HUES6 (cell line): ENCODE measurements at regions not wholly inside any gene's neighbourhood (a gene's known extent, or its start where the extent isn't known, plus 50 kb on each side); places are given as distances from the start of the nearest gene placed in this dataset.
A peak's percentile ranks its signal among the peaks of the same experiment; 100 is the strongest.

Source experiments
- H3K27ac ChIP-seq: 2 replicates; pipeline ENCODE4 v1.7.0; 2013; ENCODE audit warnings: low read depth, mild to moderate bottlenecking, low read length, inconsistent platforms
- H3K27me3 ChIP-seq: 2 replicates; pipeline ENCODE4 v1.6.1; 2013; ENCODE audit warnings: low read length; ENCODE audit not compliant: control insufficient read depth, insufficient read depth
- H3K36me3 ChIP-seq: 2 replicates; pipeline ENCODE4 v1.6.1; 2013; ENCODE audit warnings: low read length; ENCODE audit not compliant: control insufficient read depth, insufficient read depth
- H3K4me1 ChIP-seq: 2 replicates; pipeline ENCODE4 v1.6.1; 2013; ENCODE audit warnings: low read length; ENCODE audit not compliant: control insufficient read depth, insufficient read depth
- H3K4me3 ChIP-seq: 2 replicates; pipeline ENCODE4 v1.5.1; 2013; ENCODE audit warnings: low read depth, low read length
- H3K9ac ChIP-seq: one replicate; pipeline ENCODE4 v1.6.1; 2013; ENCODE audit warnings: mild to moderate bottlenecking, low read length
- H3K9me3 ChIP-seq: 2 replicates; pipeline ENCODE4 v1.6.1; 2013; ENCODE audit warnings: low read depth, low read length; ENCODE audit not compliant: control insufficient read depth, insufficient read depth

- Histone ChIP-seq H3K36me3 (no peaks in the 10 kb centered on the region), H3K27me3 (peaks cover 5% of the 10 kb centered on the region; the same call in 1 of the 2 replicates), H3K9ac (no peak overlapping the region), H3K4me3 (no peak overlapping the region), H3K4me1 (peaks cover 28% of the 10 kb centered on the region), H3K27ac (no peak overlapping the region), H3K9me3 (peaks cover 13% of the 10 kb centered on the region; the same call in 1 of the 2 replicates)
Observed at GRCh38 chr10:131673396-131673795, 227.4 kb upstream of the PPP2R2D start.

- Histone ChIP-seq H3K36me3 (no peaks in the 10 kb centered on the region), H3K4me3 (no peak overlapping the region), H3K9me3 (peaks cover 13% of the 10 kb centered on the region; the same call in 1 of the 2 replicates), H3K9ac (no peak overlapping the region), H3K27ac (no peak overlapping the region), H3K27me3 (peaks cover 5% of the 10 kb centered on the region; the same call in 1 of the 2 replicates), H3K4me1 (peaks cover 28% of the 10 kb centered on the region)
Observed at GRCh38 chr10:131674130-131674529, 226.7 kb upstream of the PPP2R2D start.

GRCh38 chr10:131675104-131675503 is 225.7 kb upstream of the PPP2R2D start:
- H3K36me3 ChIP-seq, result no peaks in the 10 kb centered on the region
- H3K9ac ChIP-seq, result no peak overlapping the region
- no peak overlapping the region for H3K27ac ChIP-seq
- H3K27me3 ChIP-seq, result peaks cover 5% of the 10 kb centered on the region; the same call in 1 of the 2 replicates
- H3K4me1 ChIP-seq, result peaks cover 28% of the 10 kb centered on the region
- peaks cover 13% of the 10 kb centered on the region; the same call in 1 of the 2 replicates for H3K9me3 ChIP-seq
- H3K4me3 ChIP-seq, result no peak overlapping the region

GRCh38 chr10:131676046-131676799 is 224.6 kb upstream of the PPP2R2D start:
- peak overlapping the region; percentile 42 for H3K4me3 ChIP-seq
- H3K27ac ChIP-seq, result peak overlapping the region; percentile 53; the same call in 1 of the 2 replicates
- peak overlapping the region; percentile 48 for H3K9ac ChIP-seq
- H3K4me1 ChIP-seq, result peaks cover 34% of the 10 kb centered on the region
- peaks cover 13% of the 10 kb centered on the region; the same call in 1 of the 2 replicates for H3K9me3 ChIP-seq
- H3K27me3 ChIP-seq, result peaks cover 5% of the 10 kb centered on the region; the same call in 1 of the 2 replicates
- H3K36me3 ChIP-seq, result no peaks in the 10 kb centered on the region

- H3K9me3 ChIP-seq, result peaks cover 13% of the 10 kb centered on the region; the same call in 1 of the 2 replicates
- H3K4me3 ChIP-seq, result peak overlapping the region; percentile 42
- H3K4me1 ChIP-seq, result peaks cover 36% of the 10 kb centered on the region
- peak overlapping the region; percentile 57; the same call in 1 of the 2 replicates for H3K27ac ChIP-seq
- no peaks in the 10 kb centered on the region for H3K36me3 ChIP-seq
- H3K9ac ChIP-seq, result peak overlapping the region; percentile 78
- H3K27me3 ChIP-seq, result peaks cover 5% of the 10 kb centered on the region; the same call in 1 of the 2 replicates
Observed at GRCh38 chr10:131676800-131677421, 223.9 kb upstream of the PPP2R2D start.

- peaks cover 36% of the 10 kb centered on the region for H3K4me1 ChIP-seq
- H3K27ac ChIP-seq, result peak overlapping the region; percentile 57; the same call in 1 of the 2 replicates
- no peaks in the 10 kb centered on the region for H3K36me3 ChIP-seq
- H3K27me3 ChIP-seq, result peaks cover 5% of the 10 kb centered on the region; the same call in 1 of the 2 replicates
- no peak overlapping the region for H3K4me3 ChIP-seq
- peaks cover 10% of the 10 kb centered on the region; the same call in 1 of the 2 replicates for H3K9me3 ChIP-seq
- H3K9ac ChIP-seq, result peak overlapping the region; percentile 78
Observed at GRCh38 chr10:131677671-131678070, 223.1 kb upstream of the PPP2R2D start.

- H3K36me3 ChIP-seq, result no peaks in the 10 kb centered on the region
- peaks cover 5% of the 10 kb centered on the region; the same call in 1 of the 2 replicates for H3K27me3 ChIP-seq
- H3K9me3 ChIP-seq, result peaks cover 9% of the 10 kb centered on the region; the same call in 1 of the 2 replicates
Observed at GRCh38 chr10:131678171-131678570, 222.6 kb upstream of the PPP2R2D start.

GRCh38 chr10:131678613-131679012 is 222.2 kb upstream of the PPP2R2D start:
- peaks cover 36% of the 10 kb centered on the region for H3K4me1 ChIP-seq
- H3K9ac ChIP-seq, result no peak overlapping the region
- peaks cover 5% of the 10 kb centered on the region; the same call in 1 of the 2 replicates for H3K27me3 ChIP-seq
- peaks cover 5% of the 10 kb centered on the region; the same call in 1 of the 2 replicates for H3K9me3 ChIP-seq
- no peaks in the 10 kb centered on the region for H3K36me3 ChIP-seq
- no peak overlapping the region for H3K4me3 ChIP-seq
- no peak overlapping the region for H3K27ac ChIP-seq

More at GRCh38 chr10:131678171-131678570, 222.6 kb upstream of the PPP2R2D start:
- peak overlapping the region; percentile 3; the same call in 1 of the 2 replicates for H3K27ac ChIP-seq
- H3K9ac ChIP-seq, result no peak overlapping the region
- peaks cover 36% of the 10 kb centered on the region for H3K4me1 ChIP-seq
- no peak overlapping the region for H3K4me3 ChIP-seq

- Histone ChIP-seq H3K27me3 (peaks cover 5% of the 10 kb centered on the region; the same call in 1 of the 2 replicates), H3K4me1 (peaks cover 36% of the 10 kb centered on the region), H3K9ac (no peak overlapping the region), H3K9me3 (no peaks in the 10 kb centered on the region), H3K27ac (no peak overlapping the region), H3K4me3 (no peak overlapping the region), H3K36me3 (no peaks in the 10 kb centered on the region)
Observed at GRCh38 chr10:131679926-131680325, 220.9 kb upstream of the PPP2R2D start.

GRCh38 chr10:131681122-131681521 is 219.7 kb upstream of the PPP2R2D start:
- no peaks in the 10 kb centered on the region for H3K9me3 ChIP-seq
- H3K4me3 ChIP-seq, result no peak overlapping the region
- H3K36me3 ChIP-seq, result no peaks in the 10 kb centered on the region
- H3K27me3 ChIP-seq, result no peaks in the 10 kb centered on the region; the same call in 1 of the 2 replicates
- H3K9ac ChIP-seq, result no peak overlapping the region
- peaks cover 29% of the 10 kb centered on the region for H3K4me1 ChIP-seq
- H3K27ac ChIP-seq, result no peak overlapping the region

- Histone ChIP-seq H3K9ac (no peak overlapping the region), H3K27me3 (no peaks in the 10 kb centered on the region), H3K4me1 (peaks cover 24% of the 10 kb centered on the region), H3K36me3 (no peaks in the 10 kb centered on the region), H3K9me3 (no peaks in the 10 kb centered on the region), H3K27ac (no peak overlapping the region), H3K4me3 (no peak overlapping the region)
Observed at GRCh38 chr10:131681656-131682055, 219.2 kb upstream of the PPP2R2D start.
